Testis (tissue), 2 donors: ENCODE measurements at regions not wholly inside any gene's neighbourhood (a gene's known extent, or its start where the extent isn't known, plus 50 kb on each side); places are given as distances from the start of the nearest gene placed in this dataset.

ENCODE experiments used
- DNase-seq: peaks from one replicate; pipeline ENCODE4 v3.0.0-alpha.2; 2019
- H3K27ac ChIP-seq, 2 donors: fragments of 200-600 bp; sonication (generic); one replicate each; pipeline ENCODE4 v1.5.1; 2019
- H3K27me3 ChIP-seq: fragments of 200-600 bp; sonication (generic); one replicate; pipeline ENCODE4 v1.5.1; 2019
- H3K36me3 ChIP-seq: fragments of 200-600 bp; sonication (generic); one replicate; pipeline ENCODE4 v1.5.1; 2017; ENCODE audit warnings: low read depth; ENCODE audit errors: missing control alignments
- H3K4me1 ChIP-seq: fragments of 200-600 bp; sonication (generic); one replicate; pipeline ENCODE4 v1.5.1; 2019
- H3K4me3 ChIP-seq, 2 donors: fragments of 200-600 bp; sonication (generic); one replicate each; pipeline ENCODE4 v1.5.1; 2017 to 2019
- H3K9me3 ChIP-seq: fragments of 200-600 bp; sonication (generic); one replicate; pipeline ENCODE4 v1.5.1; 2017
- CTCF ChIP-seq, 3 experiments: fragments of 450-650 bp in 2 of 3; fragments of 200-600 bp in 1 of 3; sonication (generic) in 1 of 3; IDR thresholded peaks; one replicate each; pipeline ENCODE4 v1.5.1; 2016 to 2019; ENCODE audit warnings: antibody characterized with exemption in 3 of 3, mild to moderate bottlenecking in 2 of 3, moderate library complexity in 1 of 3
- POLR2A ChIP-seq: fragments of 450-650 bp; IDR thresholded peaks from one replicate; pipeline ENCODE4 v1.6.1; 2017; ENCODE audit warnings: antibody characterized with exemption, mild to moderate bottlenecking, moderate library complexity
- WGBS, 2 donors: methylation state at CpG; one replicate each; pipeline ENCODE4 v1.1.5; 2018; 5-methylcytosine and 5-hydroxymethylcytosine counted together
- intact Hi-C: fragments of 100-400 bp; cut with DNase I; formaldehyde crosslinking; loops from one replicate; pipeline ENCODE4 v1.15.1; 2023; ENCODE audit warnings: low total_unique reads

- H3K27me3 ChIP-seq = no peaks in the 10 kb centered on the region
- no peak overlapping the region for H3K4me3 ChIP-seq
- no peaks in the 10 kb centered on the region for H3K4me1 ChIP-seq
- intact Hi-C loops = no loop called here
- no peak overlapping the region for H3K27ac ChIP-seq
- DNase-seq = no peak
- H3K9me3 ChIP-seq = no peaks in the 10 kb centered on the region
- no peaks in the 10 kb centered on the region for H3K36me3 ChIP-seq
- 43 to 61% methylated on average over 12 of the region's 12 CpGs for WGBS, 2 donors
- TF ChIP-seq CTCF (IDR thresholded peaks at IDR 0.05) (no peak), POLR2A (no peak)
Measured at GRCh38 chr18:73511771-73512503, 635.7 kb downstream of the FBXO15 start.

DNA sequence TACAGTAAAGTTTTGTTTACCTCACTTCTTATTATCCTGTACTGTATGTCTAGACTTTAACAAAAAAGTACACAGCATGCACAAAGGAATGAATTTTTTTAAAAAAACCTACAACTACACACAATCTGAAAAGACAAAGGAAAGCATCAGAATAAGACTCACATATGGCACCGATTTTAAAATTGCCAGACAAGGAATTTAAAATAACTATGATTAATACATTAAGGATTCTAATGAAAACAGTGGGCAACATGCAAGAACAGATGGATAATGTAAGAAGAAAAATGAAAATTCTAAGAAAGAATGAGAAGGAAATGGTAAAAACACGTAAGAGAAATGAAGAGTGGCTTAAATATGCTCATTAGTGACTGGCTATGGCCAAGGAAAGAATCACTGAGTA is 638.2 kb downstream of the FBXO15 start:
- no peak overlapping the region for H3K27ac ChIP-seq
- 78 to 79% methylated on average over 2 of the region's 2 CpGs for WGBS, 2 donors
- intact Hi-C loops = no loop called here
- H3K27me3 ChIP-seq = no peaks in the 10 kb centered on the region
- H3K9me3 ChIP-seq = no peaks in the 10 kb centered on the region
- no peak overlapping the region for H3K4me3 ChIP-seq
- H3K4me1 ChIP-seq = no peaks in the 10 kb centered on the region
- no peaks in the 10 kb centered on the region for H3K36me3 ChIP-seq
- TF ChIP-seq CTCF (IDR thresholded peaks at IDR 0.05) (no peak), POLR2A (no peak)
- no peak for DNase-seq

DNA sequence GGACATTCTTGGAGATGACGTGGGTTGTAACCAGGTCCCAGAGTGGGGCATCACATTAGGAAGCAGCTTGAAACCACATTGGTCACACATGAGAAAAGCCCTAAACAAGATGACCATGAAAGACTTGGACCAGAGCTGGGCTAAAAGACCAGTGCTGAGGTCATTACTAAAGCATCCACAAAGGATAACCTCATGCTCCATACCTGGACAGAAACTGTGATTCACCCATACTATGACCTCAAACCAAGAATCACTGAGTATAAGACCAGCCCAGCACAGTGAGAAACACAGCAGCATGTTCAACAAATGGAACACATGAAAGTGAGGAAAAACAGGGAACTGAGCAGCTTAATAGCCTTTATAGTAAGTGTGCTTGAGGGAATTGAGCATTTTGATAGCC is 635.5 kb upstream of the NETO1 start:
- no peaks in the 10 kb centered on the region for H3K4me1 ChIP-seq
- 0% methylated on average over 1 of the region's 1 CpG for WGBS, 2 donors
- no peaks in the 10 kb centered on the region for H3K36me3 ChIP-seq
- H3K9me3 ChIP-seq = no peaks in the 10 kb centered on the region
- intact Hi-C loops = no loop called here
- no peak for TF ChIP-seq CTCF (IDR thresholded peaks at IDR 0.05)
- no peak for TF ChIP-seq POLR2A
- no peak overlapping the region for H3K4me3 ChIP-seq
- no peak for DNase-seq
- no peak overlapping the region for H3K27ac ChIP-seq
- no peaks in the 10 kb centered on the region for H3K27me3 ChIP-seq

- Histone ChIP-seq H3K9me3 (no peaks in the 10 kb centered on the region), H3K4me3 (no peak overlapping the region), H3K4me1 (no peaks in the 10 kb centered on the region), H3K36me3 (no peaks in the 10 kb centered on the region), H3K27me3 (no peaks in the 10 kb centered on the region), H3K27ac (no peak overlapping the region)
- intact Hi-C loops = no loop called here
- 87 to 93% methylated on average over 2 of the region's 2 CpGs for WGBS, 2 donors
- TF ChIP-seq POLR2A (no peak), CTCF (IDR thresholded peaks at IDR 0.05) (no peak)
- no peak for DNase-seq
Measured at GRCh38 chr18:73487966-73488365, 620.2 kb upstream of the NETO1 start.

DNA sequence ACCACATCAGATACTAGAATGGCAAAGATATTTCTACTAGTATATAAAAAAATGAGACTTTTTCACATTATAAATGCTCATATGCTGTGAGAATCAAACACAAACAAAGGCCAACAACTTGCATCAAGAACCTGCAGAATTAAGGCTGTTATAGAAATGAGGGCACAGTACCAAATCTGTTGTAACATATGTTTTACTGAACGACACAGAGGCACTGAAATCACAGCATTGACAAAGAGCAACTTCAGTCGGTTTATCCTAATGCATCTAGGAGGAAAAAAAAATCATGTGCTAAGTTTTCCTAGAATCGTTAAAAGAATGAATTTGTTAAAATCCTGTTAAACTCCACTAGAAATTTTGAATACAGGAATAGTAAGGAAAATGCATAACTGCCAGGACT is 617.4 kb upstream of the NETO1 start:
- H3K4me3 ChIP-seq = no peak overlapping the region
- no peaks in the 10 kb centered on the region for H3K4me1 ChIP-seq
- no peak for DNase-seq
- intact Hi-C loops = no loop called here
- H3K36me3 ChIP-seq = no peaks in the 10 kb centered on the region
- H3K27me3 ChIP-seq = no peaks in the 10 kb centered on the region
- H3K27ac ChIP-seq = no peak overlapping the region
- 64 to 68% methylated on average over 3 of the region's 3 CpGs for WGBS, 2 donors
- TF ChIP-seq CTCF (IDR thresholded peaks at IDR 0.05) = no peak
- TF ChIP-seq POLR2A = no peak
- no peaks in the 10 kb centered on the region for H3K9me3 ChIP-seq
